GM23248 (cell line): ENCODE measurements at regions not wholly inside any gene's neighbourhood (a gene's known extent, or its start where the extent isn't known, plus 50 kb on each side); places are given as distances from the start of the nearest gene placed in this dataset.

ENCODE experiments used
- DNase-seq: peaks from one replicate; pipeline ENCODE4 v3.0.0-alpha.2; 2015
- H2AFZ ChIP-seq: fragments of 200-600 bp; sonication (generic); 2 replicates; pipeline ENCODE4 v1.6.1; 2016; ENCODE audit warnings: antibody characterized with exemption
- H3F3A ChIP-seq: fragments of 200-600 bp; sonication (generic); 2 replicates; pipeline ENCODE4 v1.6.1; 2016; ENCODE audit warnings: mild to moderate bottlenecking, antibody characterized with exemption, mixed run types; ENCODE audit not compliant: insufficient read depth
- H3K27ac ChIP-seq: fragments of 200-600 bp; sonication (generic); 2 replicates; pipeline ENCODE4 v1.5.1; 2016; ENCODE audit warnings: mild to moderate bottlenecking
- H3K27me3 ChIP-seq: fragments of 200-600 bp; sonication (generic); replicated peaks from 2 replicates; pipeline ENCODE4 v1.6.1; 2016; ENCODE audit warnings: mild to moderate bottlenecking; ENCODE audit not compliant: insufficient read depth
- H3K36me3 ChIP-seq: fragments of 200-600 bp; sonication (generic); 2 replicates; pipeline ENCODE4 v1.6.1; 2016; ENCODE audit warnings: low read depth, mild to moderate bottlenecking
- H3K4me1 ChIP-seq: fragments of 200-600 bp; sonication (generic); 2 replicates; pipeline ENCODE4 v1.6.1; 2016; ENCODE audit warnings: mild to moderate bottlenecking; ENCODE audit not compliant: insufficient read depth
- H3K4me2 ChIP-seq: fragments of 200-600 bp; sonication (generic); one replicate; pipeline ENCODE4 v1.6.1; 2016; ENCODE audit warnings: mild to moderate bottlenecking; ENCODE audit not compliant: unreplicated experiment
- H3K4me3 ChIP-seq: fragments of 200-600 bp; sonication (generic); 2 replicates; pipeline ENCODE4 v1.5.1; 2016; ENCODE audit warnings: mild to moderate bottlenecking
- H3K79me2 ChIP-seq: fragments of 200-600 bp; sonication (generic); 2 replicates; pipeline ENCODE4 v1.6.1; 2016; ENCODE audit warnings: mild to moderate bottlenecking; ENCODE audit not compliant: insufficient read depth
- H3K9ac ChIP-seq: fragments of 200-600 bp; sonication (generic); 2 replicates; pipeline ENCODE4 v1.6.1; 2016; ENCODE audit warnings: mild to moderate bottlenecking
- H3K9me2 ChIP-seq: fragments of 200-600 bp; sonication (generic); 2 replicates; pipeline ENCODE4 v1.6.1; 2016; ENCODE audit warnings: mixed run types, mild to moderate bottlenecking, moderate library complexity; ENCODE audit not compliant: insufficient read depth
- H3K9me3 ChIP-seq: fragments of 200-600 bp; sonication (generic); one replicate; pipeline ENCODE4 v1.6.1; 2017; ENCODE audit warnings: low read depth
- H4K20me1 ChIP-seq: fragments of 200-600 bp; sonication (generic); 2 replicates; pipeline ENCODE4 v1.6.0; 2016; ENCODE audit not compliant: insufficient read depth
- EZH2 ChIP-seq: fragments of 200-600 bp; sonication (generic); IDR thresholded peaks from 2 replicates; pipeline ENCODE4 v1.6.1; 2018; ENCODE audit warnings: antibody characterized with exemption, mild to moderate bottlenecking; ENCODE audit not compliant: insufficient read depth, poor library complexity, severe bottlenecking
- EZH2phosphoT487 ChIP-seq: fragments of 200-600 bp; sonication (generic); IDR thresholded peaks from 2 replicates; pipeline ENCODE4 v1.6.1; 2018; ENCODE audit warnings: antibody characterized with exemption, moderate library complexity, mild to moderate bottlenecking, low read depth; ENCODE audit not compliant: insufficient read depth
- WGBS, 2 experiments: methylation state at CpG; one replicate each; pipeline ENCODE4 v1.1.6; 2015 to 2017; ENCODE audit warnings: low lambda C conversion rate in 2 of 2, low coverage in 1 of 2; ENCODE audit errors: missing lambda C conversion rate in 2 of 2; 5-methylcytosine and 5-hydroxymethylcytosine counted together
- in situ Hi-C: fragments of 300-500 bp; cut with MboI; formaldehyde crosslinking; loops from 2 replicates; pipeline ENCODE4 v1.15.0; 2020

GRCh38 chr2:146271131-146271831, 1573.5 kb upstream of the ACVR2A start:
- H3K27ac ChIP-seq: no peak overlapping the region
- H3K36me3 ChIP-seq: no peaks in the 10 kb centered on the region
- H3K79me2 ChIP-seq: no peaks in the 10 kb centered on the region
- H3K4me2 ChIP-seq: no peak overlapping the region
- no peak overlapping the region for H3K4me3 ChIP-seq
- no peaks in the 10 kb centered on the region for H3K4me1 ChIP-seq
- no peaks in the 10 kb centered on the region for H3K9me2 ChIP-seq
- H2AFZ ChIP-seq: no peak overlapping the region
- H3K27me3 ChIP-seq: no peaks in the 10 kb centered on the region
- TF ChIP-seq EZH2phosphoT487 (no peak), EZH2 (no peak)
- H3K9ac ChIP-seq: no peak overlapping the region
- H4K20me1 ChIP-seq: no peaks in the 10 kb centered on the region
- no peak for DNase-seq
- peaks cover 2% of the 10 kb centered on the region for H3K9me3 ChIP-seq
- no peaks in the 10 kb centered on the region for H3F3A ChIP-seq
- in situ Hi-C loops: no loop called here

GRCh38 chr2:146270618-146271017, 1574.2 kb upstream of the ACVR2A start:
- no peaks in the 10 kb centered on the region for H3F3A ChIP-seq
- no peak overlapping the region for H3K4me2 ChIP-seq
- H2AFZ ChIP-seq: no peak overlapping the region
- no peak overlapping the region for H3K4me3 ChIP-seq
- in situ Hi-C loops: no loop called here
- no peak for TF ChIP-seq EZH2
- TF ChIP-seq EZH2phosphoT487: no peak
- H3K79me2 ChIP-seq: no peaks in the 10 kb centered on the region
- H4K20me1 ChIP-seq: no peaks in the 10 kb centered on the region
- no peaks in the 10 kb centered on the region for H3K36me3 ChIP-seq
- no peaks in the 10 kb centered on the region for H3K27me3 ChIP-seq
- no peaks in the 10 kb centered on the region for H3K4me1 ChIP-seq
- no peak overlapping the region for H3K9ac ChIP-seq
- peaks cover 1% of the 10 kb centered on the region for H3K9me3 ChIP-seq
- no peaks in the 10 kb centered on the region for H3K9me2 ChIP-seq
- no peak for DNase-seq
- no peak overlapping the region for H3K27ac ChIP-seq

- peak; percentile 29 for DNase-seq
- in situ Hi-C loops: no loop called here
- Histone ChIP-seq H3K9ac (no peak overlapping the region), H3K9me3 (no peaks in the 10 kb centered on the region), H3K4me2 (no peak overlapping the region), H3K36me3 (no peaks in the 10 kb centered on the region), H3K27ac (no peak overlapping the region), H3K79me2 (no peaks in the 10 kb centered on the region), H3K4me1 (no peaks in the 10 kb centered on the region), H3K9me2 (no peaks in the 10 kb centered on the region), H3K27me3 (no peaks in the 10 kb centered on the region), H4K20me1 (no peaks in the 10 kb centered on the region), H3F3A (no peaks in the 10 kb centered on the region), H2AFZ (peak overlapping the region; percentile 68), H3K4me3 (no peak overlapping the region)
- TF ChIP-seq EZH2phosphoT487: no peak
- no peak for TF ChIP-seq EZH2
Observed at GRCh38 chr2:146267093-146267492, 1577.7 kb upstream of the ACVR2A start.

- TF ChIP-seq EZH2phosphoT487: no peak
- TF ChIP-seq EZH2: no peak
- no peaks in the 10 kb centered on the region for H3K9me3 ChIP-seq
- H3K4me1 ChIP-seq: no peaks in the 10 kb centered on the region
- H3K9ac ChIP-seq: no peak overlapping the region
- no peak overlapping the region for H3K27ac ChIP-seq
- no peak overlapping the region for H3K4me2 ChIP-seq
- in situ Hi-C loops: no loop called here
- H3K9me2 ChIP-seq: no peaks in the 10 kb centered on the region
- H3K79me2 ChIP-seq: no peaks in the 10 kb centered on the region
- WGBS, 2 experiments: 38 to 43% methylated on average over 6 of the region's 6 CpGs
- no peaks in the 10 kb centered on the region for H3K27me3 ChIP-seq
- no peaks in the 10 kb centered on the region for H4K20me1 ChIP-seq
- no peaks in the 10 kb centered on the region for H3K36me3 ChIP-seq
- no peaks in the 10 kb centered on the region for H3F3A ChIP-seq
- H3K4me3 ChIP-seq: no peak overlapping the region
- no peak overlapping the region for H2AFZ ChIP-seq
- DNase-seq: no peak
Observed at GRCh38 chr2:146265656-146266055, 1579.2 kb upstream of the ACVR2A start.

GRCh38 chr2:146262606-146263005, 1582.2 kb upstream of the ACVR2A start:
- no peaks in the 10 kb centered on the region for H3K4me1 ChIP-seq
- no peaks in the 10 kb centered on the region for H3F3A ChIP-seq
- no peaks in the 10 kb centered on the region for H3K79me2 ChIP-seq
- no peaks in the 10 kb centered on the region for H3K27me3 ChIP-seq
- H3K9me2 ChIP-seq: no peaks in the 10 kb centered on the region
- DNase-seq: no peak
- no peaks in the 10 kb centered on the region for H3K36me3 ChIP-seq
- H3K4me3 ChIP-seq: no peak overlapping the region
- H3K4me2 ChIP-seq: no peak overlapping the region
- no peaks in the 10 kb centered on the region for H3K9me3 ChIP-seq
- H2AFZ ChIP-seq: no peak overlapping the region
- TF ChIP-seq EZH2 (no peak), EZH2phosphoT487 (no peak)
- in situ Hi-C loops: no loop called here
- H4K20me1 ChIP-seq: no peaks in the 10 kb centered on the region
- H3K27ac ChIP-seq: no peak overlapping the region
- no peak overlapping the region for H3K9ac ChIP-seq
- WGBS, 2 experiments: 78 to 84% methylated on average over 4 of the region's 4 CpGs
